Head of caudate nucleus (tissue), 42 donors: ENCODE measurements at regions not wholly inside any gene's neighbourhood (a gene's known extent, or its start where the extent isn't known, plus 50 kb on each side); places are given as distances from the start of the nearest gene placed in this dataset.

Experiments used
- DNase-seq, 42 donors: peaks; one replicate each; pipeline versions ENCODE4 v3.0.0 to v3.0.0-alpha.2; 2020 to 2021; ENCODE audit warnings: mixed read lengths in 7 of 42
- intact Hi-C: fragments of 100-400 bp; cut with DNase I; formaldehyde crosslinking; loops from one replicate; pipeline ENCODE4 v1.15.0; 2022

- intact Hi-C loops: no loop called here
- no peak for DNase-seq
Observed at GRCh38 chr2:113807721-113808120, 51.3 kb upstream of the SLC35F5 start.

- DNase-seq: no peak
- intact Hi-C loops: no loop called here
Observed at GRCh38 chr2:113806217-113806913, 49.9 kb upstream of the SLC35F5 start.
